RWPE2 (cell line): ENCODE measurements at regions not wholly inside any gene's neighbourhood (a gene's known extent, or its start where the extent isn't known, plus 50 kb on each side); places are given as distances from the start of the nearest gene placed in this dataset.

Experiments used
- ATAC-seq: fragments of 200-7000 bp; cut with Tn5 transposase; 3 replicates; pipeline ENCODE4 v1.9.1; 2021; ENCODE audit warnings: low read depth
- DNase-seq: peaks from one replicate; pipeline ENCODE4 v3.0.0-alpha.2; 2020; ENCODE audit warnings: low spot score
- H3K27ac ChIP-seq: fragments of 450-650 bp; 2 replicates; pipeline ENCODE4 v1.5.1; 2017; ENCODE audit warnings: mild to moderate bottlenecking; ENCODE audit not compliant: poor library complexity, severe bottlenecking
- H3K27me3 ChIP-seq: fragments of 250-450 bp; sonication (Bioruptor Pico); 2 replicates; pipeline ENCODE4 v1.5.1; 2021; ENCODE audit warnings: mild to moderate bottlenecking, moderate library complexity; ENCODE audit not compliant: insufficient read depth, poor library complexity, severe bottlenecking
- H3K36me3 ChIP-seq: fragments of 250-450 bp; sonication (Bioruptor Pico); 2 replicates; pipeline ENCODE4 v1.5.1; 2020; ENCODE audit warnings: low read depth, mild to moderate bottlenecking, moderate library complexity
- H3K4me1 ChIP-seq: fragments of 250-450 bp; sonication (Bioruptor Pico); 2 replicates; pipeline ENCODE4 v1.5.1; 2021; ENCODE audit warnings: mild to moderate bottlenecking, moderate library complexity; ENCODE audit not compliant: insufficient read depth, poor library complexity, severe bottlenecking
- H3K4me3 ChIP-seq: fragments of 250-450 bp; sonication (Bioruptor Pico); 2 replicates; pipeline ENCODE4 v1.5.1; 2021; ENCODE audit warnings: mild to moderate bottlenecking, moderate library complexity; ENCODE audit not compliant: severe bottlenecking
- H3K9me3 ChIP-seq: fragments of 250-450 bp; sonication (Bioruptor Pico); 2 replicates; pipeline ENCODE4 v1.5.1; 2021; ENCODE audit warnings: mild to moderate bottlenecking, moderate library complexity; ENCODE audit not compliant: severe bottlenecking
- CTCF ChIP-seq: fragments of 450-650 bp; IDR thresholded peaks from one replicate; pipeline ENCODE4 v1.5.1; 2017; ENCODE audit warnings: mild to moderate bottlenecking, moderate library complexity; ENCODE audit not compliant: poor library complexity, severe bottlenecking

GRCh38 chr9:29213417-29214153 lies 1640.3 kb upstream of the C9orf72 start, which contains the start of gene LINGO2:
Gene LINGO2, minus strand, starts transcription at chr9:29213601.
- Histone ChIP-seq H3K36me3 (no peaks in the 10 kb centered on the region), H3K9me3 (no peaks in the 10 kb centered on the region), H3K4me1 (no peaks in the 10 kb centered on the region), H3K4me3 (peak within 1 kb of the TSS; percentile 32), H3K27me3 (peaks cover 86% of the 10 kb centered on the region), H3K27ac (no peak within 1 kb of the TSS)
- peak; percentile 55 for ATAC-seq
- TF ChIP-seq CTCF: no peak
- DNase-seq: no peak

GRCh38 chr9:29214154-29214689 lies 1640.9 kb upstream of the C9orf72 start:
- Histone ChIP-seq H3K4me3 (peak overlapping the region; percentile 32), H3K4me1 (no peaks in the 10 kb centered on the region), H3K9me3 (no peaks in the 10 kb centered on the region), H3K27me3 (peaks cover 82% of the 10 kb centered on the region), H3K36me3 (no peaks in the 10 kb centered on the region), H3K27ac (no peak overlapping the region)
- peak; percentile 67 for ATAC-seq
- no peak for DNase-seq
- no peak for TF ChIP-seq CTCF

GRCh38 chr9:29214690-29215253 lies 1641.5 kb upstream of the C9orf72 start:
- Histone ChIP-seq H3K9me3 (no peaks in the 10 kb centered on the region), H3K27me3 (peaks cover 76% of the 10 kb centered on the region), H3K4me3 (peak overlapping the region; percentile 32), H3K27ac (no peak overlapping the region), H3K36me3 (no peaks in the 10 kb centered on the region), H3K4me1 (no peaks in the 10 kb centered on the region)
- TF ChIP-seq CTCF: no peak
- no peak for ATAC-seq
- no peak for DNase-seq

GRCh38 chr9:29217966-29218365 lies 1644.7 kb upstream of the C9orf72 start:
- H3K4me1 ChIP-seq: no peaks in the 10 kb centered on the region
- no peaks in the 10 kb centered on the region for H3K9me3 ChIP-seq
- no peak overlapping the region for H3K27ac ChIP-seq
- H3K36me3 ChIP-seq: no peaks in the 10 kb centered on the region
- no peak for ATAC-seq
- no peak for TF ChIP-seq CTCF
- no peak overlapping the region for H3K4me3 ChIP-seq
- H3K27me3 ChIP-seq: peaks cover 51% of the 10 kb centered on the region
- no peak for DNase-seq
